Bronchial epithelial cell (primary cell): ENCODE measurements at regions not wholly inside any gene's neighbourhood (a gene's known extent, or its start where the extent isn't known, plus 50 kb on each side); places are given as distances from the start of the nearest gene placed in this dataset.
"Not testable (repeated sequence)": the region's sequence is repeated elsewhere in the genome, so short reads cannot be mapped to it uniquely, and the experiment has no call there.

Source experiments
- DNase-seq: peaks from one replicate; pipeline ENCODE4 v3.0.0-alpha.2; 2010; ENCODE audit warnings: low read depth
- FAIRE-seq: peaks from 2 replicates; lab custom pipeline; 2011; peaks lifted over from hg19 to GRCh38; lab: Jason Lieb, UNC
- H3K27me3 ChIP-seq: 2 replicates; pipeline ENCODE4 v1.5.1; 2011; ENCODE audit warnings: low read length; ENCODE audit not compliant: control insufficient read depth, insufficient read depth
- H3K36me3 ChIP-seq: 2 replicates; pipeline ENCODE4 v1.5.1; 2011; ENCODE audit warnings: low read length; ENCODE audit not compliant: control insufficient read depth, insufficient read depth
- H3K4me3 ChIP-seq: 2 replicates; pipeline ENCODE4 v1.5.1; 2011; ENCODE audit warnings: mild to moderate bottlenecking, low read depth, low read length, control low read depth
- CTCF ChIP-seq: IDR thresholded peaks from 2 replicates; pipeline ENCODE4 v1.5.1; 2011; ENCODE audit warnings: mild to moderate bottlenecking, moderate library complexity, low read length, control low read depth, inconsistent platforms; ENCODE audit not compliant: insufficient read depth, severe bottlenecking

- Histone ChIP-seq H3K36me3 (no peaks in the 10 kb centered on the region), H3K4me3 (no peak overlapping the region), H3K27me3 (no peaks in the 10 kb centered on the region)
- no peak for TF ChIP-seq CTCF
- FAIRE-seq, result no peak
- DNase-seq, result no peak
Measured at GRCh38 chr6:115190534-115190933, 847.7 kb upstream of the HS3ST5 start.

- H3K4me3 ChIP-seq, FAIRE-seq, DNase-seq, H3K36me3 ChIP-seq, H3K27me3 ChIP-seq: not testable (repeated sequence)
Measured at GRCh38 chr6:115175456-115175855, 832.6 kb upstream of the HS3ST5 start.

GRCh38 chr6:115165912-115166311 lies 823.1 kb upstream of the HS3ST5 start:
- not testable (repeated sequence) for H3K36me3 ChIP-seq, H3K4me3 ChIP-seq, H3K27me3 ChIP-seq, FAIRE-seq, DNase-seq

- no peak for TF ChIP-seq CTCF
- Histone ChIP-seq H3K36me3 (no peaks in the 10 kb centered on the region), H3K27me3 (no peaks in the 10 kb centered on the region), H3K4me3 (no peak overlapping the region)
- no peak for DNase-seq
- FAIRE-seq, result no peak
Measured at GRCh38 chr6:115159733-115160132, 816.9 kb upstream of the HS3ST5 start.

- DNase-seq (no peak), FAIRE-seq (no peak)
- H3K36me3 ChIP-seq, result no peaks in the 10 kb centered on the region
- no peak overlapping the region for H3K4me3 ChIP-seq
- no peak for TF ChIP-seq CTCF
- no peaks in the 10 kb centered on the region for H3K27me3 ChIP-seq
Measured at GRCh38 chr6:115137910-115138309, 795.1 kb upstream of the HS3ST5 start.

- FAIRE-seq (no peak), DNase-seq (no peak)
- TF ChIP-seq CTCF, result no peak
Measured at GRCh38 chr6:115133790-115134189, 791.0 kb upstream of the HS3ST5 start.

GRCh38 chr6:115131709-115132490 lies 789.1 kb upstream of the HS3ST5 start:
- DNase-seq, result no peak
- H3K27me3 ChIP-seq, result no peaks in the 10 kb centered on the region
- TF ChIP-seq CTCF, result no peak
- no peak for FAIRE-seq
- no peak overlapping the region for H3K4me3 ChIP-seq
- no peaks in the 10 kb centered on the region for H3K36me3 ChIP-seq

More at GRCh38 chr6:115133790-115134189, 791.0 kb upstream of the HS3ST5 start:
- H3K27me3 ChIP-seq, result no peaks in the 10 kb centered on the region
- no peak overlapping the region for H3K4me3 ChIP-seq
- H3K36me3 ChIP-seq, result no peaks in the 10 kb centered on the region

GRCh38 chr6:115121513-115121912 lies 778.7 kb upstream of the HS3ST5 start:
- not testable (repeated sequence) for DNase-seq, H3K4me3 ChIP-seq, H3K27me3 ChIP-seq, H3K36me3 ChIP-seq, FAIRE-seq
